ENCODE measurements at regions not wholly inside any gene's neighbourhood (a gene's known extent, or its start where the extent isn't known, plus 50 kb on each side); places are given as distances from the start of the nearest gene placed in this dataset.

DNA sequence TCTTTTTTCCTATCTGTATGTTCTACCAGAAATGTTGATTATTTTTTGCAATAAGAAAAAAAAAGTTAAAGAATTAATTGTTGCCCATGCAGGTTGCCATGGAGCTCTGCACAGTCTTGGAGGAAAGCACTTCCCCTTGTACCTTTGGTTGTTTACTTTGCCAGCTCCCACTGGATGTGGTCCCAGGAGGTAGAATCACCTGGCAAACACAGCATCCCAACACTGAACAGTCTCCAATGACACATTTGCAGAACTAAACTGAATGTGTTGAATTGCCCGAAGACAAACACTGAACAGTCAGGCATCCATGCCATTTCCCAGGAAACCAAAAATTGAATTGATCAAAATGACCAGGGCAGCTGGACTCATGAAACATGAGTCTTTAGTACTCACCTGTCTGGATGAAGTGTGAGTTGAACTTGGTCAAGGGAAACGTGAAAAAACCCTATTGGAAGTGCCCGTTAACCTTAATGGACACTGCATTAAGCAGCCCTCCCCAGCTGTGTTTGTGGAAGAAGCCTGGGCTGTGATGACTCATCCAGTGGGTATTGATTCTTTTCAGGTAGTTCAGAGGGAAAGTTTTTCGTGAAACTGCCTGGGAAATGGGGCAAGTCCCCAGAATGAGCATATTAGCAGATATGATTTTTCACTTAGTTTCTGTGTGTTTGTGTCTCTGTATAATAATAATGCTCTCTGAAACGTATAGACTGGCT is 284.7 kb upstream of the STT3B start:
- TF ChIP-seq CTCF (IDR thresholded peaks at IDR 0.05), result no peak
- no peak for TF ChIP-seq POLR2A (IDR thresholded peaks at IDR 0.05)

Data from prostate gland (tissue), 2 donors.